Naive thymus-derived CD8-positive, alpha-beta T cell (primary cell): ENCODE measurements at regions not wholly inside any gene's neighbourhood (a gene's known extent, or its start where the extent isn't known, plus 50 kb on each side); places are given as distances from the start of the nearest gene placed in this dataset.

ENCODE experiments used
- ATAC-seq, 2 donors: fragments of 150-1000 bp; cut with Tn5 transposase in 1 of 2; sonication (Bioruptor Pico), chemical (Tn5 transposase) in 1 of 2; 1 replicate in 1 of 2; 2 replicates in 1 of 2; pipeline ENCODE4 v1.10.0; 2021; ENCODE audit warnings: mild to moderate bottlenecking in 2 of 2, moderate library complexity in 2 of 2
- POLR2A ChIA-PET: fragments of 350-600 bp; sonication (Branson Sonifier 250); formaldehyde crosslinking; loops from one replicate; lab custom pipeline; 2021; ENCODE audit warnings: antibody characterized with exemption; lab: Charles Lee
- DNase-seq, 10 donors: peaks; one replicate each; pipeline versions ENCODE4 v3.0.0 to v3.0.0-alpha.2; 2020 to 2022
- H3K27ac Mint-ChIP-seq, 10 donors: one replicate each; pipeline ENCODE4 v1.8.0; 2020 to 2022; ENCODE audit warnings: mild to moderate bottlenecking in 10 of 10, mixed read lengths in 10 of 10, moderate library complexity in 4 of 10, inconsistent platforms in 1 of 10
- H3K27me3 Mint-ChIP-seq, 5 donors: one replicate each; pipeline ENCODE4 v1.8.0; 2021 to 2022; ENCODE audit warnings: mixed read lengths in 5 of 5
- H3K36me3 Mint-ChIP-seq, 3 donors: one replicate each; pipeline ENCODE4 v1.8.0; 2020 to 2022; ENCODE audit warnings: mixed read lengths in 3 of 3, mild to moderate bottlenecking in 2 of 3, inconsistent platforms in 1 of 3
- H3K4me1 Mint-ChIP-seq, 4 donors: one replicate each; pipeline ENCODE4 v1.8.0; 2021 to 2022; ENCODE audit warnings: mixed read lengths in 4 of 4
- H3K4me3 Mint-ChIP-seq, 10 donors: one replicate each; pipeline ENCODE4 v1.8.0; 2020 to 2022; ENCODE audit warnings: mild to moderate bottlenecking in 10 of 10, mixed read lengths in 10 of 10, moderate library complexity in 6 of 10, inconsistent platforms in 1 of 10
- H3K9me3 Mint-ChIP-seq, 9 donors: one replicate each; pipeline ENCODE4 v1.8.0; 2020 to 2022; ENCODE audit warnings: mixed read lengths in 9 of 9, mild to moderate bottlenecking in 3 of 9, inconsistent platforms in 1 of 9, moderate library complexity in 1 of 9

DNA sequence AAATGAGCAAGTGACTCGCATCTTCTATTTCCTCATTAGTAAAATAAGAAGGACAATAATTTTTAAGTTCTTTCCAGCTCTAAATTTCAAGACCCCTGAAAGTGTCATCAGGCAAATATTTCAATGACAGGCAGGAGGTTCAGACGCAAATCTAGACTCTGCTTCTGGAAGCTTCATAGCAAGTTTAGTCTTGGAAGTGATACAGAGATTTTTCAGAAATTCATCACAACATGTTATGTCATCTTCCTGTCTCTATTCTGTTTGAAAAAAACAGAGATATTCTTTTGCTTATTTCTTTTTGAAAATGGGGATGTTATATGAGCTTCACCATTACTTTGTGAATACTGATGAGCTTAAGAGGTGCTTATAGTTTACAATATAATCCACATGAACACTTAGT is 74.0 kb downstream of the C3orf85 start:
- Mint-ChIP-seq H3K27me3 (no peaks in the 10 kb centered on the region), H3K4me1 (no peaks in the 10 kb centered on the region), H3K27ac (no peak overlapping the region), H3K36me3 (no peaks in the 10 kb centered on the region), H3K4me3 (no peak overlapping the region), H3K9me3 (no peaks in the 10 kb centered on the region)
- no peak for ATAC-seq
- no peak for DNase-seq
- POLR2A ChIA-PET, result no interaction called here

DNA sequence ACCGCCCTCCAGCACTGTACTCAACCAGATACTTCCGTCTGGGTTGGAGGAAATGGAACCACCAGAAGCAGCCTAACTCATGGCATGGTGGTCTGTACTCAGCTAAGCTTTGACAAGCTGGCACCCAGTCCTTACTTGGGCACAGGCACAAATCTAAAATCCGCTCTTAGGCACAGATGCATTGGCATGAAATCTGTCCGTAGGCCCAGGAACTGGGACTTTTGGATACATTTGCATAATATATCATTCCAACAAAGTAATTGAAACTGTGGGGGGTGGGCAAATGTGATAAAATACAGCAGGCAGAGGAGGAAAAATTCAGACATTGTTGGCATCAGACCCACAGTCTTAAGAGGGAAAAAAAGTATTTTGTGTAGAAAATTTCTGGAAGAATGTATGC is 75.4 kb downstream of the C3orf85 start:
- H3K9me3 Mint-ChIP-seq, result peaks cover 0 to 9% (median 0%) of the 10 kb centered on the region in 9 donors
- ATAC-seq, result no peak
- peaks cover 0 to 4% (median 0%) of the 10 kb centered on the region in 5 donors for H3K27me3 Mint-ChIP-seq
- no peak overlapping the region for H3K4me3 Mint-ChIP-seq
- DNase-seq, result no peak
- POLR2A ChIA-PET, result no interaction called here
- H3K4me1 Mint-ChIP-seq, result no peaks in the 10 kb centered on the region
- no peaks in the 10 kb centered on the region for H3K36me3 Mint-ChIP-seq
- H3K27ac Mint-ChIP-seq, result no peak overlapping the region

DNA sequence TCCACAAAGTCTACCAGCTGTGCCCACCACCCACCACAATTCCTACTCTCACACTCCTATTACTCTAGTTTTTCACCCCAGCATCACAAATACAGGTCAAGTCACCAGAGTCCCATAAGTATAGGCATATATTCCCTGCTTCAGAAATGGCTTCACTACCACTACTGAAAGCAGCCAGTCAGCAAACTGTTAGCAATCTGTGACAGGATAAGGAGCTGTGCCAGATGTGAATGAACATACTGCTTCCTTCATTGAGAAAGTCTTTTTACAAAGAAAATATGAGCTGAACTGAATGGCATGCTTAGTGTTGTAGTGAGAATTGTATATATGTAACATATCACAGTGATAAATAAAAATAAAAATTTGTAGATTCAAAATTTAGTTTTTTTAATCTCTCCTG is 76.8 kb downstream of the C3orf85 start:
- Mint-ChIP-seq H3K4me3 (no peak overlapping the region), H3K9me3 (peaks cover 0 to 10% (median 0%) of the 10 kb centered on the region in 9 donors), H3K27ac (no peak overlapping the region), H3K4me1 (no peaks in the 10 kb centered on the region), H3K36me3 (no peaks in the 10 kb centered on the region), H3K27me3 (peaks cover 0 to 4% (median 0%) of the 10 kb centered on the region in 5 donors)
- POLR2A ChIA-PET, result interaction anchor here (0.6 kb wide), 1 partner anchor 27 kb away, joined by 3 read pairs; no protein-coding TSS in a partner anchor
- ATAC-seq (no peak), DNase-seq (no peak)

DNA sequence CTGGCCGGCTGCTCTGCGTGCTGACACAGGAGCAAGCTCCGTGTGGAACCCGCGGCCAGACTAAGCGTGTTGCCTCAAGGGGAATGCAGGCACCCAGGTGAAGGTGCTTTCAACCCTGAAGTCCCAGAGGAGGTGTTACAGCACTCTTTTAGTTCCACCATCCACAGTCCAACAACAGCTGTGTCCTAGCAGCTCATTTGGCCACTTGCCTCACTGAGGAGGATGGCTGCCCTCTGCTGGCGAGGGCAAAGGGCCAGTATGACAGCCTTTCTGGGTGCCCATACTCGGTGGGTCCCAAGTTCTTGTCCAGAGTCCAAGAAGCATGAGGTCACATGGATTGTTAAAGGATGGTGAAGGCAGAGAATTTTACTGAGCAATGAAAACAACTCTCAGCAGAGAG is 87.8 kb downstream of the C3orf85 start:
- DNase-seq (no peak), ATAC-seq (no peak)
- Mint-ChIP-seq H3K9me3 (peaks cover 0 to 9% (median under 1%) of the 10 kb centered on the region in 9 donors), H3K27ac (no peak overlapping the region), H3K27me3 (peaks cover 0 to 14% (median 0%) of the 10 kb centered on the region in 5 donors), H3K36me3 (no peaks in the 10 kb centered on the region), H3K4me1 (no peaks in the 10 kb centered on the region), H3K4me3 (no peak overlapping the region)
- POLR2A ChIA-PET, result no interaction called here

DNA sequence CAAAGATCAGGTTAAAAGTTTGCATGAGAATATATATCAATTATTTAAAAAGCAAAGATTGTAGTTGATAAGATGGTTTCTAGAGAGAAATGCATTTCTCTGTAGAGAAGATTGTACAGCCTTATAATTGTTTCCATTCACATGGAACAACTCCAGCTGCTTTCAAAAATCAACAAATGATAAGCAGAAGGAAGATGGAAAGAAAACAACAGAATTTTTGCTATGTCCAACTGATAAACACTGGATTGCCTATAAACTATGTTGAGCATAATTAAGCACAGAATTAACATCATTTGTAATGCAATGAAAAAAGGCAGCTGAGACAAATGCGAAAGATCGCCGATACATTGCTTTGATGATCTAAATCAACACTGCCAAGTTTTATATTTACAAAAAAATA is 89.0 kb downstream of the C3orf85 start:
- Mint-ChIP-seq H3K27ac (no peak overlapping the region), H3K36me3 (no peaks in the 10 kb centered on the region), H3K4me3 (no peak overlapping the region), H3K27me3 (peaks cover 0 to 5% (median 0%) of the 10 kb centered on the region in 5 donors), H3K9me3 (peaks cover 0 to 2% (median 0%) of the 10 kb centered on the region in 9 donors), H3K4me1 (no peaks in the 10 kb centered on the region)
- POLR2A ChIA-PET, result no interaction called here
- DNase-seq (no peak), ATAC-seq (no peak)

DNA sequence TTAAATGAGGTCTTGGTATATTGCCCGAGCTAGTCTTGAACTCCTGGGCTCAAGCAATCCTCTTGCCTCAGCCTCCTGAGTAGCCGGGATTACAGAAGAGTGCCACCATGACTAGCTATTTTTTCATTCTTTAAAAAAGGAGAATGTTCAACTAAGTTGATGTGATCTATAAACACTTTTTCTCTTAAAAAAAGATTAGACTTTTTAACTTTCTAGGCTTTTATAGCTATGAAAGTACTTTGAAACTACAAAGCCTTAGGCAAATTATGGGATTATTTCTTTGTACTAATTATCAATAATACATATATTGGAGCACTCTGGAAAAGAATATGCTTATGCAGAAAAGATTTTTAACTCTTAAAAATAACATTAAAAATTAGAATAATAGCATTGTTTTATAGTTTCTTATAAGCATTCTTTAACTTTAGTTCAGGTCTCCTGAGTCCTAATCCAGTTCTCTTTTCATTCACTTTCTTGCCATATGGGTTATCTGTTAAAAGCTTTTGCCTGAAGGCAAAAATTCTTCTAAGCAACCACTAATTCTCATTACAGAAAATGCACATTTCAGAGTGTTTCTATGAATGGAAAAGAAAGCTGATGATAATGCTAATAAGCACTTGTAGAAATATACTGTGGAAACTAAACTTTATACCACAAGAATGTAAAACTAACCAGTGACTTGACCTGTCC is 87.8 kb downstream of the DPPA2 start:
- ATAC-seq (no peak), DNase-seq (no peak)
- Mint-ChIP-seq H3K36me3 (no peaks in the 10 kb centered on the region), H3K9me3 (peaks cover 0 to 4% (median 0%) of the 10 kb centered on the region in 9 donors), H3K27ac (no peak overlapping the region), H3K27me3 (peaks cover 0 to 5% (median 0%) of the 10 kb centered on the region in 5 donors), H3K4me1 (no peaks in the 10 kb centered on the region), H3K4me3 (no peak overlapping the region)
- POLR2A ChIA-PET, result no interaction called here

DNA sequence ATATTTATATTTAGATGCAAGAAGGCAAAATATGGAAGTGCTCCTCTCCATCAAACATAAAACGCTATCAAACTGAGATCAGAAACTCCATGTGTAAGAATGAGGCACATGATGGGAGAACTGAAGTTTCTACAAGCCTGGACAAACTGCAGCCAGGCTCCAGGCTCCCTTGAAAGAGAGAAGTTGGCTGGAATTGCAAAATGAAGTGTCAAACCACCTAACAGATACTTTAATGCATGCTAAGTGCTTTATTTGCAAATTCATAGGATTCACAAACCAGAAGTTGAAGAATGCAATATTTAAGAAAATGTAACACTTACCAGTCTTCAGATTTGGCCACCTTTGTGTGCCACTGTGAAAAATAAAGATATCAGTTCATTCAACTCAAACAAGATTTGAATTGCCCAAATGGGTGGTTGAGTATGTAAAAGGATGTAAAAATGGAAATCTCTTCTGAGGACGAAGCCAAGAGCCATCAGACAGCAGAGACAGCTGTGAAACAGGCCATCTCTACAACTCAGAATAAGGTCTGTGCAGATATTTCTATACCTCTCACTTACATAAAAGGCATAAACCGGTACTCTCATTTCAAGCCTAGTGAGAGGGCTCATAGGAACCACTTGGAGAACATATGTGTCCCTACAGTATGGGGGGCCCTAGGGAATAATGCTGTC is 87.0 kb downstream of the DPPA2 start:
- no peak overlapping the region for H3K4me3 Mint-ChIP-seq
- peaks cover 0 to 8% (median 3%) of the 10 kb centered on the region in 5 donors for H3K27me3 Mint-ChIP-seq
- peak overlapping the region in 1 of 10 donors; percentile 19 for H3K27ac Mint-ChIP-seq
- no peak for ATAC-seq
- H3K36me3 Mint-ChIP-seq, result no peaks in the 10 kb centered on the region
- H3K4me1 Mint-ChIP-seq, result no peaks in the 10 kb centered on the region
- DNase-seq, result no peak
- peaks cover 0 to 4% (median 0%) of the 10 kb centered on the region in 9 donors for H3K9me3 Mint-ChIP-seq
- POLR2A ChIA-PET, result no interaction called here

DNA sequence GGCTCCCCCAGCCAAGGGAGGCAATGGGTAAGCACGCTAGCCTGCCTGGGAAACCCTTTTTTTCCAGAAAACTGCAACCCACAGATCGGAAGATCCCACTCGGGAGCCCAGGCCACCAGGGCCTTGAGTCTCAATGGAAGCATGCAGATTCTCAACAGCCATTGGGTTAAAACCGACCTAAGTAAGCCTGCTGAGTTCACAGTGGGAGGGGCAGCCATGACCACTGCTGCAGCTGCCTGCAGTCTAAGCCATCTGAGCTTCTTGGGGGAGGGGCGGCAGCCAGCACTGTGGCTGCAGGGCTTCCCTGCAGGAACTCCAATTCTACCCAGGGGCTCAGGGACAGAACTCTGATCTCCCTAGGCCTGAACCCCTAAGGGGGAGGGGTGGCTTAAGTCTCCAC is 82.0 kb downstream of the DPPA2 start:
- H3K9me3 Mint-ChIP-seq, result peaks cover 0 to 25% (median 3%) of the 10 kb centered on the region in 9 donors
- POLR2A ChIA-PET, result no interaction called here
- no peaks in the 10 kb centered on the region for H3K36me3 Mint-ChIP-seq

DNA sequence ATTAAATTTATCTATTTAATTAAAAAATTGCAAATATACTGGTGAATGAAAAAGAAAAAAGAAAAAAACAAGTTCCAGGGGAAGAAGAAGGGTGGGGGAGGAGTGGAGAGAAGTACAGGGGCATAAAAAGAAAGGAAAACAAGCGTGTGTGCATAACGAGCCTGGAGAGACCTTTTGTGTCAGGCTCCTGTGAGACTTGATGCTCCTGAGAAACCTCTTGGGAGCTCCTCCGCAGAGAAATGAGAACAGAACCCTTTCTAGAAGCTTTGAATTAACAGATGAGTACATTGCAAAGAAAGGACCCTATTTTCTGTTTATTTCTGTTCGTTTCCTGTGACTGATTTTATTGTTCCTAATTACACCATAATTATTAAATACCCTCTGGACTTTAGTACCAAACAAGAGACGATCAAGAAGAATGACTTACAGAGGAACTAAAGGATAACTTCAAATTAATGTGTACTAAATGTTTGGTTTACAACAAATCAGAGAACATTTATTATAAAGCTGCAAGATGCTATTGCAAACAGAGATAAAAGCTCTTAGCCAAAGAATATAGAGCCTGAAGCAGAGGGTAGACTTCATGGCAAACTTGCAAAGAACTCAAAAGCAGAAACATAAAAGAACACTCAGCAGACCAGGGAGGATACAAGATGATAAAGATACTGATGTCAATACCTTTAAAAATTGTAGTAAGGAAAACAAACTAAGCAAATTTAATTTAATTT is 74.7 kb downstream of the DPPA2 start:
- H3K9me3 Mint-ChIP-seq, result peaks cover 0 to 10% (median 2%) of the 10 kb centered on the region in 9 donors
- H3K4me1 Mint-ChIP-seq, result peaks cover 0 to 2% (median 0%) of the 10 kb centered on the region in 4 donors
- H3K4me3 Mint-ChIP-seq, result no peak overlapping the region
- H3K27me3 Mint-ChIP-seq, result peaks cover 0 to 9% (median 0%) of the 10 kb centered on the region in 5 donors
- POLR2A ChIA-PET, result no interaction called here
- H3K27ac Mint-ChIP-seq, result no peak overlapping the region
- no peak for ATAC-seq
- no peaks in the 10 kb centered on the region for H3K36me3 Mint-ChIP-seq
- no peak for DNase-seq

More for the DNA sequence above, 82.0 kb downstream of the DPPA2 start:
- H3K4me3 Mint-ChIP-seq, result no peak overlapping the region
- H3K27me3 Mint-ChIP-seq, result peaks cover 0 to 18% (median 2%) of the 10 kb centered on the region in 5 donors
- ATAC-seq (no peak), DNase-seq (no peak)
- peak overlapping the region in 1 of 10 donors; percentile 36 for H3K27ac Mint-ChIP-seq
- H3K4me1 Mint-ChIP-seq, result no peaks in the 10 kb centered on the region

DNA sequence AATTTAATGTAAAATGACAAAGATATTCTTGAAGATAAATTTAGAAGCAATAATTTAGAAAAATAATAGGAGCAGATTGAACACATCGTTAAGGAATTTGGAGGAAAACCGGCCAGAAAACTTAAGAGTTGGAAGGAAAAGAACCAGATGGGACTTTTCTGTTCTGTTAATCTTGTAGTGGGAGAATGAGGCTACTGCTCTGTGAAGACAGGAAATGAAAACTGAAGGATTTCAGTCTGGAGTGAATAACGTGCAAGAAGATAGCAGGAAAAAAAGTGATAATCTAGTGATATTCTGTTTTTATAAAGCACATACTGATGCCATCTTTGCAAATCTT is 74.2 kb downstream of the DPPA2 start:
- no peak overlapping the region for H3K4me3 Mint-ChIP-seq
- H3K4me1 Mint-ChIP-seq, result peaks cover 0 to 2% (median 0%) of the 10 kb centered on the region in 4 donors
- POLR2A ChIA-PET, result no interaction called here

More for the DNA sequence above, 74.2 kb downstream of the DPPA2 start:
- DNase-seq, result no peak
- H3K27ac Mint-ChIP-seq, result no peak overlapping the region
- ATAC-seq, result no peak
- no peaks in the 10 kb centered on the region for H3K36me3 Mint-ChIP-seq
- H3K9me3 Mint-ChIP-seq, result peaks cover 0 to 5% (median under 1%) of the 10 kb centered on the region in 9 donors
- peaks cover 0 to 6% (median 0%) of the 10 kb centered on the region in 5 donors for H3K27me3 Mint-ChIP-seq
